ENCODE measurements at regions not wholly inside any gene's neighbourhood (a gene's known extent, or its start where the extent isn't known, plus 50 kb on each side); places are given as distances from the start of the nearest gene placed in this dataset.

DNA sequence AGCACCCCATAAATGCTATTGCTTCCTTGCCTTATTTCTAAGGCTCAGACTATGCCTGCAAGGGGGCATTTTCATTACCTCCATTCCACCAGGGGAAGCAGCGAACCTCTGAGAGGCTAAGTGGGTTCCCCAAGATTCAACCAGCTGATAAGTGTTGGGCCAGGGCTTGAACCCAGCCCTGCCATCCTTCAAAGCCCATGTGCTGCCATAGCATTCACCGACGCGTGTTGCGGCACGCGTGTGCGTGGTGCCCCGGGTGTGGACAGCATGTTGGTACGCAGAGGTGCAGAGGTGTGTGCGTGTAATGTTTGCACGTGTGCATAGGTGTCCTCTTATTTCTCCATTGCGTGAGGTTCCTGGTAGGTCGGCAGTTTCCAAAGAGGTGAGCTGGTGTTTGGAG is 66.0 kb upstream of the PPARA start:
- TF ChIP-seq, protein P1, sequence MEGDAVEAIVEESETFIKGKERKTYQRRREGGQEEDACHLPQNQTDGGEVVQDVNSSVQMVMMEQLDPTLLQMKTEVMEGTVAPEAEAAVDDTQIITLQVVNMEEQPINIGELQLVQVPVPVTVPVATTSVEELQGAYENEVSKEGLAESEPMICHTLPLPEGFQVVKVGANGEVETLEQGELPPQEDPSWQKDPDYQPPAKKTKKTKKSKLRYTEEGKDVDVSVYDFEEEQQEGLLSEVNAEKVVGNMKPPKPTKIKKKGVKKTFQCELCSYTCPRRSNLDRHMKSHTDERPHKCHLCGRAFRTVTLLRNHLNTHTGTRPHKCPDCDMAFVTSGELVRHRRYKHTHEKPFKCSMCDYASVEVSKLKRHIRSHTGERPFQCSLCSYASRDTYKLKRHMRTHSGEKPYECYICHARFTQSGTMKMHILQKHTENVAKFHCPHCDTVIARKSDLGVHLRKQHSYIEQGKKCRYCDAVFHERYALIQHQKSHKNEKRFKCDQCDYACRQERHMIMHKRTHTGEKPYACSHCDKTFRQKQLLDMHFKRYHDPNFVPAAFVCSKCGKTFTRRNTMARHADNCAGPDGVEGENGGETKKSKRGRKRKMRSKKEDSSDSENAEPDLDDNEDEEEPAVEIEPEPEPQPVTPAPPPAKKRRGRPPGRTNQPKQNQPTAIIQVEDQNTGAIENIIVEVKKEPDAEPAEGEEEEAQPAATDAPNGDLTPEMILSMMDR (IDR thresholded peaks at IDR 0.05; ENCODE audit: low read depth, low read length, poor library complexity, severe bottlenecking), result no peak
- TF ChIP-seq EZH2phosphoT487 (IDR thresholded peaks at IDR 0.05; ENCODE audit: borderline replicate concordance, low read length), result no peak
